AG09319 (cell line): ENCODE measurements at regions not wholly inside any gene's neighbourhood (a gene's known extent, or its start where the extent isn't known, plus 50 kb on each side); places are given as distances from the start of the nearest gene placed in this dataset.

Experiments used
- DNase-seq: peaks from one replicate; pipeline ENCODE4 v3.0.0-alpha.2; 2010; ENCODE audit warnings: low read depth; ENCODE audit errors: extremely low read depth
- CTCF ChIP-seq: IDR thresholded peaks from 2 replicates; pipeline ENCODE4 v1.5.1; 2011; ENCODE audit warnings: low read depth, mild to moderate bottlenecking, inconsistent platforms, low read length, moderate library complexity

- TF ChIP-seq CTCF = no peak
- DNase-seq = no peak
These were observed 224.7 kb downstream of the IGSF11 start for GRCh38 chr3:118809696-118810498.

DNA sequence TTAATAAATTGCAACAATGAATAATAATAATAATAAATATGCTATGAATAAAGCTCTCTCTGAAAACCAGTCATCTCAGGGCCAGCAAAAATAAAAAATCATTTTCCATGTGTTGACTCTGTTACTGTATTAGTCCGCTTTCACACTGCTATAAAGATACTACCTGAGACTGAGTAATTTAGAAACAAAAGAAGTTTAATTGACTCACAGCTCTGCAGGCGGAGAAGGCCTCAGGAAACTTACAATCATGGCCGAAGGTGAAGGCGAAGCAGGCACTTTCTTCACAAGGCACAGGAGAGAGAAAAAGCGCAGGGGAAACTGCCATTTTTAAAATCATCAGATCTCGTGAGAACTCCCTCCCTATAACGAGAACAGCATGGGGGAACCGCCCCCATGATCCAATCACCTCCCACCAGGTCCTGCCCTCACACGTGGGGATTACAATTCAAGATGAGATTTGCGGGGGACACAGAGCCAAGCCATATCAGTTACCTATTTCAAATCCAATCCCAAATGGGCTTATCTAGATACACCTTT is 224.1 kb downstream of the IGSF11 start:
- no peak for DNase-seq
- TF ChIP-seq CTCF = no peak

DNA sequence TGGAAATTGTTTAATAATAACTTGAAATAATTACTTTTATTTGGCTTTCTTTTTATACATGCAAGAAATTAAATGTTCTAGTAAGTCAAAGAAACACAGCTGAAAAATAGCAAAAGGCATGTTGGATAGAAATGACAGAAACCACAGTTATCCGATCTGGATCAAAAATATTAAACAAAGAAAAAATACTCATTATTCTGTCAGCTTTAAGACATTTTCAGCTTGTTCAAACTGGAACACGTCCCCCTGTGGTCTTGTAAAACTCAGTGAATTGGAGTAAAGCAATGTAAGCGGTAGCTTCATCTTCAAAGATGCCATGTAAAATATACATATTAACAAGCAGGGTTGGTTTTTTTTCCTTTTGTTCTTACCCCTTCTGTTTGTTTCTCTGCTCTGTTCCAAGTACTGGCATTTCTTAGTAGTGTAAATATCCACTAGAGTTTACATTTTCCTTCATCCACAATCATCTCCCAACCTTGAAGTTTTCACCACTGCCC is 223.4 kb downstream of the IGSF11 start:
- TF ChIP-seq CTCF = no peak
- no peak for DNase-seq

DNA sequence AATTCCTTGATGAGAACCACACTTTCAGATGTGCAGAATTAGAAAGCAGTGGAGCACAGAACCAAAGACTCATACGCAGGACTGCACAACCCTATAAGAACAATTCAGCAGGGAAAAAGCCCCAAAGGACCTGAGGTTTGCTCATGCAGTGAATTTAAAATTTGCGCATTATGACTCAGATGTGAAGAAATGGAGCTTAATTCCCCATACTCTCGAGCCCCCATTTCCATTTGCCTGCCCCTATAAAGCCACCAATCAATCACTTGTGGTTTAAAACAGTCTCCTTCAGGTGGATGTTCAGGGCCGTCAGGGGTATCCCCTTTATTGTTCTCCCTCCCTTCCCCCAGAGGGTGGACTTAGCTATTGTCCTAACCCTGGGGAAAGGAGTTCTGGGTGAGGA is 221.2 kb downstream of the IGSF11 start:
- DNase-seq = no peak

GRCh38 chr3:118817748-118818165 is 216.9 kb downstream of the IGSF11 start:
- DNase-seq = peak; percentile 25
- TF ChIP-seq CTCF = peak; percentile 77

More for the DNA sequence above, 221.2 kb downstream of the IGSF11 start:
- TF ChIP-seq CTCF = no peak

GRCh38 chr3:118818386-118818785 is 216.3 kb downstream of the IGSF11 start:
- TF ChIP-seq CTCF = no peak
- peak; percentile 37 for DNase-seq

DNA sequence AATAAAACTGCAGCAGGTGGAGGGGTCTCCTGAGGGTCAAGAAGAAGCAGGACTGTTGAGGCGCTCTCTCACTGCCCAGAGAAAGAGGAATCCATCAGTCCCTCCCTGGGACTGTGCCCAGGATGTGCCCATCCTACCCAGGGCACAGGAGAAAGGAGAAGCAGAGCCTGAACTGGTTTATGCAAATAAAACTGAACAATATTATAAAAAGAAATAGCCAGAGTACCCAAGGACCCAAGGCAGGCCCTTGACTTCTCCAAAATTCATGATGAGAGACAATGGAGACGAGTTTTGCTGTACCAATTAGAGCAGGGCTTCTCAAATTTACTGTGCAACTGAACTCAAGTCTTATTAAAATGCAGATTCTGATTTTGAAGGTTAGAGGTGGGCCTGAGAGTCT is 211.0 kb downstream of the IGSF11 start:
- no peak for DNase-seq
- TF ChIP-seq CTCF = no peak
